ENCODE measurements at regions not wholly inside any gene's neighbourhood (a gene's known extent, or its start where the extent isn't known, plus 50 kb on each side); places are given as distances from the start of the nearest gene placed in this dataset.
"Not testable (repeated sequence)": the region's sequence is repeated elsewhere in the genome, so short reads cannot be mapped to it uniquely, and the experiment has no call there.

DNA sequence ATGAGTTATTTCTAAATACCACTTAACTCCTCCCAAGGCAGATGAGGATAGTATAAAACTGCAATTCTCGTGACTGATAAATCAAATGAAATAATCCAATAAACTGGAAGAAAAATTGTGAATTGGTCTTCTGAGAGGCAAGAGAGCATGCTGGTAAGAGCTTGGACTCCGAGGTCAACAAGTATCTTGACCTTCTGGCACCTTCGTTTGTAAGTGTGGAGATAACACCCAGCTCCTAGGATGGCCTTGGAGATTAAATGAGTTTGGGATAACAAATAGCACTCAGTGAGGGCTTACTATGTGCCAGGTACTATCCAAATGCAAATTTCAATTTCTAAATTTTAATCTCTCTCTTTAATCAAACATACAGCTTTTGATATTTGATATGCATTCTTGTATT, 866.3 kb upstream of the WWC1 start:
- no peaks in the 10 kb centered on the region for H3K27me3 ChIP-seq
- intact Hi-C loops (cut with DNase I; ENCODE audit: low total_unique reads) = no loop called here
- H3K9me3 ChIP-seq = no peaks in the 10 kb centered on the region
- no peak overlapping the region for H3K4me3 ChIP-seq
- no peak overlapping the region for H3K27ac ChIP-seq
- TF ChIP-seq, protein P1, sequence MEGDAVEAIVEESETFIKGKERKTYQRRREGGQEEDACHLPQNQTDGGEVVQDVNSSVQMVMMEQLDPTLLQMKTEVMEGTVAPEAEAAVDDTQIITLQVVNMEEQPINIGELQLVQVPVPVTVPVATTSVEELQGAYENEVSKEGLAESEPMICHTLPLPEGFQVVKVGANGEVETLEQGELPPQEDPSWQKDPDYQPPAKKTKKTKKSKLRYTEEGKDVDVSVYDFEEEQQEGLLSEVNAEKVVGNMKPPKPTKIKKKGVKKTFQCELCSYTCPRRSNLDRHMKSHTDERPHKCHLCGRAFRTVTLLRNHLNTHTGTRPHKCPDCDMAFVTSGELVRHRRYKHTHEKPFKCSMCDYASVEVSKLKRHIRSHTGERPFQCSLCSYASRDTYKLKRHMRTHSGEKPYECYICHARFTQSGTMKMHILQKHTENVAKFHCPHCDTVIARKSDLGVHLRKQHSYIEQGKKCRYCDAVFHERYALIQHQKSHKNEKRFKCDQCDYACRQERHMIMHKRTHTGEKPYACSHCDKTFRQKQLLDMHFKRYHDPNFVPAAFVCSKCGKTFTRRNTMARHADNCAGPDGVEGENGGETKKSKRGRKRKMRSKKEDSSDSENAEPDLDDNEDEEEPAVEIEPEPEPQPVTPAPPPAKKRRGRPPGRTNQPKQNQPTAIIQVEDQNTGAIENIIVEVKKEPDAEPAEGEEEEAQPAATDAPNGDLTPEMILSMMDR (IDR thresholded peaks at IDR 0.05) = no peak
- no peaks in the 10 kb centered on the region for H3K36me3 ChIP-seq
- no peaks in the 10 kb centered on the region for H3K4me1 ChIP-seq
- no peak for DNase-seq

DNA sequence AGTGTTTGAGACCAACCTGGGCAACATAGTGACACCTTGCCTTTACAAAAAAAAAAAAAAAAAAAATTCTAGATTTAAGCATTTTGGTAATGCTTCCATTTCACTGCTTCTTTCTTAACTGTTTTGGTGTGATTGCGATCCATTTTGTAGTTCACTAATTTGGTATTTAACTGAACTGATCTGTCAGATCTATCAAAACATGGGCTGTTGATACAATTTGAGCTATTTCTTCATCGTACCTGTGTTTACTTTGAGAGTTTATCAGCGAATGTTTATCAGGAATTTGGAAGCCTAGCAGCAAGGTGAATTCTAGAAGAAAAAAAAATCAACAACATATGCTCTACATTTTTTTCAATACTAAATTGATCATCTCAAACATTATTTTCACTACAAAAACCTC, 864.9 kb upstream of the WWC1 start:
- Histone ChIP-seq H3K9me3 (no peaks in the 10 kb centered on the region), H3K4me3 (no peak overlapping the region), H3K36me3 (no peaks in the 10 kb centered on the region), H3K4me1 (no peaks in the 10 kb centered on the region), H3K27me3 (no peaks in the 10 kb centered on the region), H3K27ac (no peak overlapping the region)
- TF ChIP-seq, protein P1 (IDR thresholded peaks at IDR 0.05) = no peak
- DNase-seq = no peak
- intact Hi-C loops (cut with DNase I; ENCODE audit: low total_unique reads) = no loop called here

DNA sequence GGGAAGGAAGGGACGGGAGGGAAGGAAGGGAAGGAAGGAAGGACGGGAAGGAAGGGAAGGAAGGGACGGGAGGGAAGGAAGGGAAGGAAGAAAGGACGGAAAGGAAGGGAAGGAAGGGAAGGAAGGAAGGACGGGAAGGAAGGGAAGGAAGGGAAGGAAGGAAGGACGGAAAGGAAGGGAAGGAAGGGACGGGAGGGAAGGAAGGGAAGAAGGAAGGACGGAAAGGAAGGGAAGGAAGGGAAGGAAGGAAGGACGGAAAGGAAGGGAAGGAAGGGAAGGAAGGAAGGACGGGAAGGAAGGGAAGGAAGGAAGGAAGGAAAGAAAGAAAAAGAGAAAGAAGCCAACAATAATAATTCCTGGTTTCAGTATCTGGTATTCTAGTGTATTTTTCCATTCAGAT, 863.8 kb upstream of the WWC1 start:
- DNase-seq; H3K36me3 ChIP-seq; intact Hi-C loops (cut with DNase I; ENCODE audit: low total_unique reads); H3K9me3 ChIP-seq; H3K4me3 ChIP-seq; H3K4me1 ChIP-seq; H3K27ac ChIP-seq; H3K27me3 ChIP-seq: not testable (repeated sequence)

DNA sequence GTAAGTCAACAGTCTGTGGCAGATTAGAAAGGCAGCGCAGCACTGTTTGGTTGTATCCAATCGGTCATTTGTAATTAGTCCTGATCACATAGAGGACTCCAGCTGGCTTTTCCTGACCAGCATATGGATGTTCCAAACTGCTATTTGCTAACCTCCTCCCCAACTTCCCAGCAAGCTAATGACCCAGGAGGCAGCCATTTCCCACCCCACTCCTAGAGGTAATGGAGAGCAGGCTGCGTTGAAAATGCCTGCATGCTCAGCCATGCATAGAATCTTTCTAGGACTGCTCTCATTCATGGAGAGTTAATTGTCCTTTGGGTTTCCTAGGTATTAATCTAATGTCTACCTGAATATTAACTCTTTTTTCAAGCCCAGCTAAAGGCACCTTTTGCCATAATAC, 850.6 kb upstream of the WWC1 start:
- Histone ChIP-seq H3K27ac (no peak overlapping the region), H3K36me3 (no peaks in the 10 kb centered on the region), H3K4me3 (no peak overlapping the region), H3K4me1 (no peaks in the 10 kb centered on the region), H3K27me3 (no peaks in the 10 kb centered on the region), H3K9me3 (no peaks in the 10 kb centered on the region)
- intact Hi-C loops (cut with DNase I; ENCODE audit: low total_unique reads) = no loop called here
- TF ChIP-seq, protein P1 (IDR thresholded peaks at IDR 0.05) = no peak
- no peak for DNase-seq

DNA sequence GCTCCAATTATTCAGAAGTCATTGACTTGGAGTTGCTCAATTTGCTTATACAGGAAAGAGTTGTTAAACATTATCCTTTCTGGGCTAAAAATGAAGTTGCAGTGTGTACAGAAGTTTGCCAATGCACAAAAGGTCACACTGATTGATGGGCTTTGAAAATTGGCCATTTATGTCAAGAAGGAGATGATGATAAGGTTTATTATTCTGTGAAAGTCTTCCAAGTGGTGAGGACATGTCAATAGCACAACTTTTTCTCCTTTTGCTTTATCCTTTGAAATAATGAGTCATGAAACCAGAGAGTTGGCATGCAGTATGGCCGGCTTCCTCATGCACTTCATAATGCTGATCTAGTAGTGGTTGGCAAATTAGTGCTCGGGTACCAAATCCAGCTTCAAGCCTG, 848.5 kb upstream of the WWC1 start:
- intact Hi-C loops (cut with DNase I; ENCODE audit: low total_unique reads) = no loop called here
- H3K36me3 ChIP-seq = no peaks in the 10 kb centered on the region
- no peak overlapping the region for H3K27ac ChIP-seq
- H3K4me1 ChIP-seq = no peaks in the 10 kb centered on the region
- H3K9me3 ChIP-seq = no peaks in the 10 kb centered on the region
- TF ChIP-seq, protein P1 (IDR thresholded peaks at IDR 0.05) = no peak
- no peak overlapping the region for H3K4me3 ChIP-seq
- DNase-seq = no peak
- H3K27me3 ChIP-seq = no peaks in the 10 kb centered on the region

DNA sequence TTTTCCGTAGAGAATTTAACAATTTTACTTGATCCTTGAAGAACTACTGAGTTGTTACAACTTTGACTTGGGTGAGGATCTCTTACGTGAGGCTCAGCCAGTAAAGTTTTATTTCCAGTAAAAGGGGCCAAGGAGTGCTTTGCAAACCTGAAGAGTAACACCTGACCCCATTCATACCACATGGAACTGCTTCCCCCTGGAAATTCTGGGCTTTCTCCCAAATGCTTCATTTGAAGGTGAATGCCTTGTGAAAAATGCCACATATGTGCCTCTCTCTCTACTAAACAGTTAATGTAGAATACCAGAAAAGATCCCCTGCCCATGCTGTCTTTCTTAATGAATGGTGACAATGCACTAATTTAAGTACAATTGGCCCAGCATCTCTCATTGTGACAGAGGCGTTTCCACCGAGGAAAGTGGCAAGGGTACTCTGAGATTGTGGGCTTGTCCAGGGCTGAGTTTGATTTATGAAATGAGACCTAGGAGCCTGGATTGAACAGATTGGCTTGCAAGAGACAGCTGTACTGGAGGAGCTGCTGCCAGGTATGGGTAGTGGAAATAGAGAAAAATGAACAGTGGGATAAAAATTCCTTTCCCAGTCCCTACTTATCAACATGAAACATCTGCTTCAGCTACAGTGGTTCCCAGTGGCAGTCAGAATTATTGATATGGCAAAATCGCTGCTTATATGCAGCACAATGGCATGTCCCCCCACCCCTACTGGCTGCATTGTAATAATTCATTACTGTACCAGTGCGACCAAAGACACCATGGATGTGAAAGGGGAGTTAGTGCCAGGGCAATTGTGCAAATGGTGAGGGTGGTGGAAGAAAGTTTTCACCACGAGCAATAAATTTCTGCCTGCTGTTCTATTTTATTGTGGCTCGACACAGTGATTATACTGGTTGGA, 843.7 kb upstream of the WWC1 start:
- H3K36me3 ChIP-seq = no peaks in the 10 kb centered on the region
- H3K27ac ChIP-seq = no peak overlapping the region
- no peak for DNase-seq
- H3K27me3 ChIP-seq = no peaks in the 10 kb centered on the region
- no peaks in the 10 kb centered on the region for H3K4me1 ChIP-seq
- no peak overlapping the region for H3K4me3 ChIP-seq
- TF ChIP-seq, protein P1 (IDR thresholded peaks at IDR 0.05) = no peak
- no peaks in the 10 kb centered on the region for H3K9me3 ChIP-seq
- intact Hi-C loops (cut with DNase I; ENCODE audit: low total_unique reads) = no loop called here

Data from tibial artery (tissue), 4 donors.